HCT116 (cell line): ENCODE measurements at regions not wholly inside any gene's neighbourhood (a gene's known extent, or its start where the extent isn't known, plus 50 kb on each side); places are given as distances from the start of the nearest gene placed in this dataset.

Source experiments
- CTCF ChIP-seq, 3 experiments: fragments of 200-600 bp in 1 of 3; sonication (generic) in 1 of 3; IDR thresholded peaks in 2 of 3; conservative IDR thresholded peaks in 1 of 3; 2 replicates each; pipeline ENCODE4 v1.5.1; 2012 to 2017; ENCODE audit warnings: low read depth in 2 of 3, low read length in 2 of 3, antibody characterized with exemption in 1 of 3, borderline replicate concordance in 1 of 3, control low read depth in 1 of 3, mild to moderate bottlenecking in 1 of 3, mixed read lengths in 1 of 3, mixed run types in 1 of 3, moderate library complexity in 1 of 3; ENCODE audit not compliant: insufficient read depth in 1 of 3
- EZH2phosphoT487 ChIP-seq: fragments of 200-600 bp; IDR thresholded peaks from 2 replicates; pipeline ENCODE4 v1.6.1; 2018; ENCODE audit warnings: antibody characterized with exemption, borderline replicate concordance
- POLR2A ChIP-seq: IDR thresholded peaks from 2 replicates; pipeline ENCODE4 v1.7.0; 2011; ENCODE audit warnings: borderline replicate concordance; ENCODE audit not compliant: insufficient read depth, insufficient read length; ENCODE audit errors: extremely low read depth
- YY1 ChIP-seq: IDR thresholded peaks from 2 replicates; pipeline ENCODE4 v1.6.1; 2011; ENCODE audit warnings: low read length, low read depth, moderate library complexity, mild to moderate bottlenecking; ENCODE audit not compliant: insufficient replicate concordance; ENCODE audit errors: extremely low read depth
- TF ChIP-seq, protein P1 (sequence below): IDR thresholded peaks from 2 replicates; pipeline ENCODE4 v1.6.1; 2012

GRCh38 chr5:58040044-58040443 lies 419.8 kb downstream of the PLK2 start:
- no peak for TF ChIP-seq CTCF (IDR thresholded peaks at IDR 0.05 in 2 of 3, conservative IDR thresholded peaks at IDR 0.05 in 1 of 3; ENCODE audit: borderline replicate concordance in 1 of 3, insufficient read depth in 1 of 3, low read depth in 2 of 3, low read length in 2 of 3)
- no peak for TF ChIP-seq POLR2A
- TF ChIP-seq EZH2phosphoT487: no peak
- TF ChIP-seq, protein P1, sequence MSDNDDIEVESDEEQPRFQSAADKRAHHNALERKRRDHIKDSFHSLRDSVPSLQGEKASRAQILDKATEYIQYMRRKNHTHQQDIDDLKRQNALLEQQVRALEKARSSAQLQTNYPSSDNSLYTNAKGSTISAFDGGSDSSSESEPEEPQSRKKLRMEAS: no peak
- TF ChIP-seq YY1: no peak
